ENCODE measurements at regions not wholly inside any gene's neighbourhood (a gene's known extent, or its start where the extent isn't known, plus 50 kb on each side); places are given as distances from the start of the nearest gene placed in this dataset.

GRCh38 chr3:193989186-193989585 is 146.8 kb upstream of the HES1 start:
- H3K23me2 ChIP-seq (ENCODE audit: low read depth, low read length): no peaks in the 10 kb centered on the region
- no peak overlapping the region for H2AK5ac ChIP-seq (ENCODE audit: low read depth, low read length)
- no peak overlapping the region for H3K4me3 ChIP-seq (ENCODE audit: extremely low read depth in 1 of 4, insufficient read depth in 2 of 4, low read depth in 3 of 4, low read length in 4 of 4)
- no peaks in the 10 kb centered on the region for H4K20me1 ChIP-seq (replicated peaks in 1 of 2; ENCODE audit: control insufficient read depth in 1 of 2, insufficient read depth in 2 of 2, low read length in 2 of 2)
- no peaks in the 10 kb centered on the region for H3K9me3 ChIP-seq (ENCODE audit: insufficient read depth in 2 of 2, low read depth in 1 of 2, low read length in 1 of 2)
- H3K27ac ChIP-seq (ENCODE audit: low read depth, low read length): no peak overlapping the region
- no peak overlapping the region for H3K14ac ChIP-seq (ENCODE audit: insufficient read length)
- H4K5ac ChIP-seq (ENCODE audit: insufficient read length, low read depth, low read length): no peak overlapping the region
- no peaks in the 10 kb centered on the region; a peak in 1 of 7 replicates for H3K4me1 ChIP-seq (replicated peaks in 1 of 4; ENCODE audit: control insufficient read depth in 3 of 4, insufficient read depth in 4 of 4, low read length in 3 of 4)
- no peak overlapping the region for H3K18ac ChIP-seq (ENCODE audit: extremely low read depth, low read length)
- no peak overlapping the region for H3K4me2 ChIP-seq (ENCODE audit: insufficient read depth in 1 of 2, low read depth in 2 of 2, low read length in 2 of 2)
- no peak overlapping the region for H2BK15ac ChIP-seq (ENCODE audit: low read length)
- no peak for TF ChIP-seq CBX5 (IDR thresholded peaks at IDR 0.05; ENCODE audit: low read depth, low read length)
- TF ChIP-seq EGR1 (IDR thresholded peaks at IDR 0.05; ENCODE audit: borderline replicate concordance, low read depth, low read length): no peak
- no peak for TF ChIP-seq KDM1A (IDR thresholded peaks at IDR 0.05; ENCODE audit: borderline replicate concordance, low read length)
- TF ChIP-seq ASH2L (IDR thresholded peaks at IDR 0.05; ENCODE audit: low read length): no peak
- TF ChIP-seq SIN3A (conservative IDR thresholded peaks at IDR 0.05 in 1 of 2, IDR thresholded peaks at IDR 0.05 in 1 of 2; ENCODE audit: low read depth in 1 of 2, low read length in 2 of 2): no peak
- no peak for TF ChIP-seq SP1 (IDR thresholded peaks at IDR 0.05; ENCODE audit: low read depth, low read length)
- no peak for TF ChIP-seq CREB1 (IDR thresholded peaks at IDR 0.05)
- no peak for TF ChIP-seq SP4 (IDR thresholded peaks at IDR 0.05; ENCODE audit: low read length)
- no peak for TF ChIP-seq MAFK (IDR thresholded peaks at IDR 0.05; ENCODE audit: low read depth, low read length)
- TF ChIP-seq FOSL1 (IDR thresholded peaks at IDR 0.05; ENCODE audit: insufficient read depth, low read depth, low read length): no peak
- no peak for TF ChIP-seq PHF8 (conservative IDR thresholded peaks at IDR 0.05; ENCODE audit: low read depth, low read length)
- H2BK5ac ChIP-seq (ENCODE audit: low read depth, low read length): no peak overlapping the region
- H3K23ac ChIP-seq (ENCODE audit: insufficient read length): no peak overlapping the region
- 68% methylated on average over 1 of the region's 1 CpG; no CpG with 5 or more reads in 1 of the 2 experiments for WGBS, 2 experiments (ENCODE audit: extremely low coverage in 1 of 2, insufficient coverage in 1 of 2, insufficient read length in 1 of 2, insufficient replicate concordance in 2 of 2, low coverage in 1 of 2, low lambda C conversion rate in 2 of 2, missing lambda C conversion rate in 1 of 2)
- H2BK120ac ChIP-seq (replicated peaks; ENCODE audit: low read depth, low read length): no peak overlapping the region
- no peaks in the 10 kb centered on the region for H3K36me3 ChIP-seq (ENCODE audit: control insufficient read depth in 2 of 4, insufficient read depth in 4 of 4, low read length in 3 of 4)
- no peaks in the 10 kb centered on the region for H3K79me2 ChIP-seq (ENCODE audit: control insufficient read depth in 1 of 2, insufficient read depth in 2 of 2, low read length in 2 of 2)
- no peak overlapping the region for H4K91ac ChIP-seq (replicated peaks; ENCODE audit: insufficient read length, low read length)
- no peak overlapping the region for H2BK20ac ChIP-seq (ENCODE audit: low read length)
- ChIA-PET CTCF (ENCODE audit: partially characterized antibody) (no interaction called here), POLR2A (ENCODE audit: partially characterized antibody) (no interaction called here)
- H3K9ac ChIP-seq (replicated peaks in 1 of 4; ENCODE audit: extremely low read depth in 1 of 4, low read depth in 3 of 4, low read length in 3 of 4): no peak overlapping the region
- DNase-seq (ENCODE audit: low read depth in 1 of 2, low spot score in 2 of 2) (no peak), FAIRE-seq (no peak)
- H3K79me1 ChIP-seq (ENCODE audit: low read depth, low read length): no peaks in the 10 kb centered on the region
- no peak overlapping the region for H3K56ac ChIP-seq (replicated peaks; ENCODE audit: insufficient read length, low read depth, low read length)
- H2AFZ ChIP-seq (ENCODE audit: low read length): no peak overlapping the region
- H4K8ac ChIP-seq (ENCODE audit: extremely low read depth, insufficient read depth, low read length): no peak overlapping the region
- H3K4ac ChIP-seq (replicated peaks; ENCODE audit: insufficient read length, low read depth, low read length): no peak overlapping the region
- no peak overlapping the region for H2BK12ac ChIP-seq (ENCODE audit: low read depth, low read length)
- no peaks in the 10 kb centered on the region for H3K27me3 ChIP-seq (replicated peaks in 1 of 4; ENCODE audit: control insufficient read depth in 3 of 4, extremely low read depth in 1 of 4, insufficient read depth in 3 of 4, low read length in 3 of 4)

Data from H1 (cell line).